GM12873 (cell line): ENCODE measurements at regions not wholly inside any gene's neighbourhood (a gene's known extent, or its start where the extent isn't known, plus 50 kb on each side); places are given as distances from the start of the nearest gene placed in this dataset.

Experiments
- CTCF ChIP-seq: IDR thresholded peaks from 2 replicates; pipeline ENCODE4 v1.5.1; 2012; ENCODE audit warnings: low read depth, mild to moderate bottlenecking, moderate library complexity, low read length, control low read depth; ENCODE audit not compliant: insufficient read depth; ENCODE audit errors: missing control alignments

- TF ChIP-seq CTCF = no peak
Measured at GRCh38 chr6:45718871-45719270, 296.8 kb downstream of the CLIC5 start.

GRCh38 chr6:45718131-45718530 lies 297.5 kb downstream of the CLIC5 start:
- no peak for TF ChIP-seq CTCF

- TF ChIP-seq CTCF = no peak
Measured at GRCh38 chr6:45717715-45718114, 297.9 kb downstream of the CLIC5 start.

- TF ChIP-seq CTCF = no peak
Measured at GRCh38 chr6:45717027-45717426, 298.6 kb downstream of the CLIC5 start.

- no peak for TF ChIP-seq CTCF
Measured at GRCh38 chr6:45715508-45715803, 300.2 kb downstream of the CLIC5 start.

- peak; percentile 74 for TF ChIP-seq CTCF
Measured at GRCh38 chr6:45714741-45715507, 300.7 kb downstream of the CLIC5 start.

GRCh38 chr6:45714006-45714730 lies 301.5 kb downstream of the CLIC5 start:
- TF ChIP-seq CTCF = no peak
